ENCODE measurements at regions not wholly inside any gene's neighbourhood (a gene's known extent, or its start where the extent isn't known, plus 50 kb on each side); places are given as distances from the start of the nearest gene placed in this dataset.

- H3K36me3 Mint-ChIP-seq (ENCODE audit: insufficient read depth) = no peaks in the 10 kb centered on the region
- DNase-seq (ENCODE audit: low spot score, unreplicated experiment) = no peak
- H3K9me3 Mint-ChIP-seq (ENCODE audit: low read depth) = no peaks in the 10 kb centered on the region
- no peak overlapping the region for H3K4me3 Mint-ChIP-seq (ENCODE audit: low read depth)
- TF ChIP-seq, protein P1, sequence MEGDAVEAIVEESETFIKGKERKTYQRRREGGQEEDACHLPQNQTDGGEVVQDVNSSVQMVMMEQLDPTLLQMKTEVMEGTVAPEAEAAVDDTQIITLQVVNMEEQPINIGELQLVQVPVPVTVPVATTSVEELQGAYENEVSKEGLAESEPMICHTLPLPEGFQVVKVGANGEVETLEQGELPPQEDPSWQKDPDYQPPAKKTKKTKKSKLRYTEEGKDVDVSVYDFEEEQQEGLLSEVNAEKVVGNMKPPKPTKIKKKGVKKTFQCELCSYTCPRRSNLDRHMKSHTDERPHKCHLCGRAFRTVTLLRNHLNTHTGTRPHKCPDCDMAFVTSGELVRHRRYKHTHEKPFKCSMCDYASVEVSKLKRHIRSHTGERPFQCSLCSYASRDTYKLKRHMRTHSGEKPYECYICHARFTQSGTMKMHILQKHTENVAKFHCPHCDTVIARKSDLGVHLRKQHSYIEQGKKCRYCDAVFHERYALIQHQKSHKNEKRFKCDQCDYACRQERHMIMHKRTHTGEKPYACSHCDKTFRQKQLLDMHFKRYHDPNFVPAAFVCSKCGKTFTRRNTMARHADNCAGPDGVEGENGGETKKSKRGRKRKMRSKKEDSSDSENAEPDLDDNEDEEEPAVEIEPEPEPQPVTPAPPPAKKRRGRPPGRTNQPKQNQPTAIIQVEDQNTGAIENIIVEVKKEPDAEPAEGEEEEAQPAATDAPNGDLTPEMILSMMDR (IDR thresholded peaks at IDR 0.05; ENCODE audit: unreplicated experiment) = no peak
- H3K4me1 Mint-ChIP-seq (ENCODE audit: low read depth) = no peaks in the 10 kb centered on the region
- H3K27me3 Mint-ChIP-seq = no peaks in the 10 kb centered on the region
- no peak overlapping the region for H3K27ac Mint-ChIP-seq
Measured at GRCh38 chr5:120236360-120236759, 227.7 kb upstream of the PRR16 start.

DNA sequence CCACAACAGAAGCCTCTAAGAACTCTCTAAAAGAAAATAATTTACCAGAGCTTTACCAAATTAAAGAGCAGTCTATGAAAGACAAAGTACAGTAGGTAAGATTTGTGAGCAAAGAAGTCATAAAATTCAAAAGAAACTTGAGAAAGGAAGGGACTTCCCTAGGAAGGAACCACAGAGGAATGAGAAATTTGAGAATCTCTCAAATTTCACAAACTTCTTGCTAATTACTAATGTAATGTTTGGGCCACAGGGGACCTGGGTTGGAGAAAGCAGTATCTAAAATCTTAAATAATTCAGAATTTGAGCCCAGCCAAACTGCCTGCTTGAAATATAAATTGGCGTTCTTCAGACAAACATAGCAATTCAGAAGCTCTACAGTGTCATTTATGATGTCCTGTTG lies 225.0 kb upstream of the PRR16 start:
- Mint-ChIP-seq H3K27ac (no peak overlapping the region), H3K4me1 (ENCODE audit: low read depth) (no peaks in the 10 kb centered on the region), H3K9me3 (ENCODE audit: low read depth) (no peaks in the 10 kb centered on the region), H3K36me3 (ENCODE audit: insufficient read depth) (no peaks in the 10 kb centered on the region), H3K27me3 (no peaks in the 10 kb centered on the region), H3K4me3 (ENCODE audit: low read depth) (no peak overlapping the region)
- TF ChIP-seq, protein P1 (IDR thresholded peaks at IDR 0.05; ENCODE audit: unreplicated experiment) = no peak
- no peak for DNase-seq (ENCODE audit: low spot score, unreplicated experiment)

- H3K36me3 Mint-ChIP-seq (ENCODE audit: insufficient read depth) = no peaks in the 10 kb centered on the region
Measured at GRCh38 chr5:120240706-120241105, 223.4 kb upstream of the PRR16 start.

DNA sequence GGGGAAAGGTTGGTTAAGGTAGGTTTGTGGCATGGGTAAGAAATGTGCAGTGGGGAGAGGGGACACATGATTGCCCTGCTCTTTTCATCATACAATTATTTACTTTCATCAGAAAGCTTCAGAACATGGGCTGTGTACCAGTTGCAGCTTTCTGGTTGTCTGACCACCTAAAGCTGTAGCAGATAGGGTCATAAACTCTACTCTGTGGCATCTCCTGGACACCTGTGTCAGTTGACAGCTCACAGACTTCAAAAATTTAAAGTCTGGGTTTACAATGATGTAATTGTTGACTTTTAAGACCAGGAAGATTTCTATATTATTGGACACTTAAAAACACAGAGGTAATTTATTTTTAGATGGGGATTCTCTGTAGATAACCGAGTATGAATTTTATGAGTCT lies 222.7 kb upstream of the PRR16 start:
- Mint-ChIP-seq H3K4me1 (ENCODE audit: low read depth) (no peaks in the 10 kb centered on the region), H3K36me3 (ENCODE audit: insufficient read depth) (no peaks in the 10 kb centered on the region), H3K9me3 (ENCODE audit: low read depth) (no peaks in the 10 kb centered on the region), H3K4me3 (ENCODE audit: low read depth) (no peak overlapping the region), H3K27me3 (no peaks in the 10 kb centered on the region), H3K27ac (no peak overlapping the region)
- TF ChIP-seq, protein P1 (IDR thresholded peaks at IDR 0.05; ENCODE audit: unreplicated experiment) = no peak
- DNase-seq (ENCODE audit: low spot score, unreplicated experiment) = no peak

More at GRCh38 chr5:120240706-120241105, 223.4 kb upstream of the PRR16 start:
- Mint-ChIP-seq H3K4me1 (ENCODE audit: low read depth) (no peaks in the 10 kb centered on the region), H3K27ac (no peak overlapping the region), H3K9me3 (ENCODE audit: low read depth) (no peaks in the 10 kb centered on the region), H3K4me3 (ENCODE audit: low read depth) (no peak overlapping the region), H3K27me3 (no peaks in the 10 kb centered on the region)
- no peak for DNase-seq (ENCODE audit: low spot score, unreplicated experiment)
- TF ChIP-seq, protein P1 (IDR thresholded peaks at IDR 0.05; ENCODE audit: unreplicated experiment) = no peak

- no peak overlapping the region for H3K27ac Mint-ChIP-seq
- H3K27me3 Mint-ChIP-seq = no peaks in the 10 kb centered on the region
- peaks cover 2% of the 10 kb centered on the region for H3K4me1 Mint-ChIP-seq (ENCODE audit: low read depth)
- H3K4me3 Mint-ChIP-seq (ENCODE audit: low read depth) = no peak overlapping the region
- no peak for DNase-seq (ENCODE audit: low spot score, unreplicated experiment)
- TF ChIP-seq, protein P1 (IDR thresholded peaks at IDR 0.05; ENCODE audit: unreplicated experiment) = no peak
- no peaks in the 10 kb centered on the region for H3K36me3 Mint-ChIP-seq (ENCODE audit: insufficient read depth)
- H3K9me3 Mint-ChIP-seq (ENCODE audit: low read depth) = no peaks in the 10 kb centered on the region
Measured at GRCh38 chr5:120251898-120252297, 212.2 kb upstream of the PRR16 start.

Measured in progenitor cell of endocrine pancreas (in vitro differentiated cells).